HCT116 (cell line): ENCODE measurements at regions not wholly inside any gene's neighbourhood (a gene's known extent, or its start where the extent isn't known, plus 50 kb on each side); places are given as distances from the start of the nearest gene placed in this dataset.

Source experiments
- ATAC-seq: fragments of 200-7000 bp; cut with Tn5 transposase; 2 replicates; pipeline ENCODE4 v1.9.1; 2020; ENCODE audit warnings: mild to moderate bottlenecking, moderate library complexity
- BruUV-seq: library from RNA; stranded (reverse); fragments of 400-500 nt; replicated peaks from 2 replicates; lab custom pipeline; 2021; lab: Mats Ljungman, UMichigan
- CTCF ChIA-PET: fragments of 300-600 bp; sonication (Branson Sonifier 250); formaldehyde crosslinking; loops from one replicate; lab custom pipeline; 2021; ENCODE audit warnings: antibody characterized with exemption; lab: Charles Lee
- POLR2A ChIA-PET: fragments of 300-600, 350-600 bp; sonication (Branson Sonifier 250); formaldehyde crosslinking; loops from one replicate; lab custom pipeline; 2021; ENCODE audit warnings: antibody characterized with exemption; lab: Charles Lee
- RAD21 ChIA-PET, 2 experiments: fragments of 300-600 bp; sonication (Branson Sonifier 250); formaldehyde crosslinking; loops; one replicate each; lab custom pipeline; 2023; ENCODE audit warnings: low total read pairs in 2 of 2; ENCODE audit not compliant: uncharacterized antibody in 2 of 2, unreplicated experiment in 2 of 2, low non-redundant PET in 1 of 2; lab: Charles Lee
- DNase-seq: peaks from one replicate; pipeline ENCODE4 v3.0.0-alpha.2; 2010; ENCODE audit warnings: low read depth, low spot score
- H2AFZ ChIP-seq: fragments of 200-600 bp; shearing (Covaris generic), sonication (generic); 2 replicates; pipeline ENCODE4 v1.6.1; 2017; ENCODE audit warnings: low read depth, mixed run types, mixed read lengths, antibody characterized with exemption, low read length; ENCODE audit not compliant: poor library complexity, severe bottlenecking
- H3K27ac ChIP-seq: 2 replicates; pipeline ENCODE4 v1.5.1; 2012; ENCODE audit warnings: low read depth, low read length
- H3K27me3 ChIP-seq: fragments of 200-600 bp; sonication (generic); 2 replicates; pipeline ENCODE4 v1.6.1; 2016; ENCODE audit warnings: mixed run types, low read length, mixed read lengths; ENCODE audit not compliant: insufficient read depth
- H3K36me3 ChIP-seq, 2 experiments: fragments of 200-500 bp in 1 of 2; fragments of 200-600 bp in 1 of 2; sonication (Bioruptor generic) in 1 of 2; sonication (generic) in 1 of 2; 2 replicates each; pipeline versions ENCODE4 v1.5.1 to v1.6.1; 2014 to 2016; ENCODE audit warnings: low read length in 2 of 2, inconsistent platforms in 1 of 2, mixed read lengths in 1 of 2, mixed run types in 1 of 2; ENCODE audit not compliant: insufficient read depth in 2 of 2, control insufficient read depth in 1 of 2
- H3K4me1 ChIP-seq, 2 experiments: fragments of 200-600 bp in 1 of 2; sonication (generic) in 1 of 2; 2 replicates each; pipeline versions ENCODE4 v1.5.1 to v1.6.1; 2012 to 2017; ENCODE audit warnings: low read length in 2 of 2, inconsistent platforms in 1 of 2, mild to moderate bottlenecking in 1 of 2, mixed read lengths in 1 of 2, mixed run types in 1 of 2, moderate library complexity in 1 of 2; ENCODE audit not compliant: insufficient read depth in 2 of 2, control insufficient read depth in 1 of 2
- H3K4me2 ChIP-seq: fragments of 200-600 bp; sonication (generic); 2 replicates; pipeline ENCODE4 v1.6.1; 2017; ENCODE audit warnings: mixed run types, low read length, mixed read lengths
- H3K4me3 ChIP-seq, 2 experiments: fragments of 200-600 bp in 1 of 2; sonication (generic) in 1 of 2; replicated peaks in 1 of 2; 2 replicates each; pipeline ENCODE4 v1.5.1; 2011 to 2016; ENCODE audit warnings: low read length in 2 of 2, control low read depth in 1 of 2, low read depth in 1 of 2, mild to moderate bottlenecking in 1 of 2, mixed read lengths in 1 of 2, mixed run types in 1 of 2
- H3K79me2 ChIP-seq: fragments of 200-600 bp; sonication (generic); 2 replicates; pipeline ENCODE4 v1.6.1; 2017; ENCODE audit warnings: mild to moderate bottlenecking, mixed run types, low read length, moderate library complexity, mixed read lengths; ENCODE audit not compliant: insufficient read depth
- H3K9ac ChIP-seq: fragments of 200-600 bp; sonication (generic); 2 replicates; pipeline ENCODE4 v1.6.1; 2016; ENCODE audit warnings: low read length, mixed read lengths
- H3K9me2 ChIP-seq: fragments of 200-600 bp; sonication (generic), shearing (Covaris generic); 2 replicates; pipeline ENCODE4 v1.6.1; 2017; ENCODE audit warnings: mixed run types, mild to moderate bottlenecking, moderate library complexity; ENCODE audit not compliant: insufficient read depth
- H3K9me3 ChIP-seq, 2 experiments: fragments of 200-500 bp in 1 of 2; fragments of 200-600 bp in 1 of 2; sonication (Bioruptor generic) in 1 of 2; sonication (generic) in 1 of 2; 2 replicates each; pipeline ENCODE4 v1.6.1; 2014 to 2017; ENCODE audit warnings: low read length in 2 of 2, mixed read lengths in 2 of 2, inconsistent platforms in 1 of 2, low read depth in 1 of 2, mild to moderate bottlenecking in 1 of 2, mixed run types in 1 of 2, moderate library complexity in 1 of 2; ENCODE audit not compliant: control insufficient read depth in 1 of 2, insufficient read depth in 1 of 2
- H4K20me1 ChIP-seq: fragments of 200-600 bp; sonication (generic), shearing (Covaris generic); 2 replicates; pipeline ENCODE4 v1.6.1; 2017; ENCODE audit warnings: mixed run types, mild to moderate bottlenecking, moderate library complexity; ENCODE audit not compliant: insufficient read depth
- CEBPB ChIP-seq: IDR thresholded peaks from 2 replicates; pipeline ENCODE4 v1.6.1; 2012; ENCODE audit warnings: low read depth
- CTCF ChIP-seq, 3 experiments: fragments of 200-600 bp in 1 of 3; sonication (generic) in 1 of 3; IDR thresholded peaks in 2 of 3; conservative IDR thresholded peaks in 1 of 3; 2 replicates each; pipeline ENCODE4 v1.5.1; 2012 to 2017; ENCODE audit warnings: low read depth in 2 of 3, low read length in 2 of 3, antibody characterized with exemption in 1 of 3, borderline replicate concordance in 1 of 3, control low read depth in 1 of 3, mild to moderate bottlenecking in 1 of 3, mixed read lengths in 1 of 3, mixed run types in 1 of 3, moderate library complexity in 1 of 3; ENCODE audit not compliant: insufficient read depth in 1 of 3
- ELF1 ChIP-seq: IDR thresholded peaks from 2 replicates; pipeline ENCODE4 v1.6.1; 2012; ENCODE audit warnings: low read depth, borderline replicate concordance
- EZH2 ChIP-seq: fragments of 200-600 bp; sonication (generic); IDR thresholded peaks from 2 replicates; pipeline ENCODE4 v1.6.1; 2017; ENCODE audit warnings: antibody characterized with exemption, mixed run types
- EZH2phosphoT487 ChIP-seq: fragments of 200-600 bp; IDR thresholded peaks from 2 replicates; pipeline ENCODE4 v1.6.1; 2018; ENCODE audit warnings: antibody characterized with exemption, borderline replicate concordance
- FOSL1 ChIP-seq: IDR thresholded peaks from 2 replicates; pipeline ENCODE4 v1.6.1; 2012; ENCODE audit warnings: low read depth
- JUND ChIP-seq: IDR thresholded peaks from 2 replicates; pipeline ENCODE4 v1.6.1; 2012
- MAX ChIP-seq: IDR thresholded peaks from 2 replicates; pipeline ENCODE4 v1.6.1; 2012
- POLR2A ChIP-seq: IDR thresholded peaks from 2 replicates; pipeline ENCODE4 v1.7.0; 2011; ENCODE audit warnings: borderline replicate concordance; ENCODE audit not compliant: insufficient read depth, insufficient read length; ENCODE audit errors: extremely low read depth
- POLR2AphosphoS5 ChIP-seq: IDR thresholded peaks from 2 replicates; pipeline ENCODE4 v1.6.1; 2011; ENCODE audit warnings: mild to moderate bottlenecking, low read depth, low read length, moderate library complexity
- RAD21 ChIP-seq: IDR thresholded peaks from 2 replicates; pipeline ENCODE4 v1.6.1; 2012; ENCODE audit warnings: low read depth, mild to moderate bottlenecking
- SP1 ChIP-seq: IDR thresholded peaks from 2 replicates; pipeline ENCODE4 v1.6.1; 2012; ENCODE audit warnings: low read depth
- SRF ChIP-seq: IDR thresholded peaks from 2 replicates; pipeline ENCODE4 v1.6.1; 2012; ENCODE audit warnings: low read depth
- TCF7L2 ChIP-seq: IDR thresholded peaks from 2 replicates; pipeline ENCODE4 v1.7.0; 2011; ENCODE audit warnings: borderline replicate concordance, inconsistent platforms; ENCODE audit not compliant: insufficient read depth, insufficient read length; ENCODE audit errors: extremely low read depth
- YY1 ChIP-seq: IDR thresholded peaks from 2 replicates; pipeline ENCODE4 v1.6.1; 2011; ENCODE audit warnings: low read length, low read depth, moderate library complexity, mild to moderate bottlenecking; ENCODE audit not compliant: insufficient replicate concordance; ENCODE audit errors: extremely low read depth
- ZBTB33 ChIP-seq: IDR thresholded peaks from 2 replicates; pipeline ENCODE4 v1.6.1; 2011; ENCODE audit warnings: mild to moderate bottlenecking, low read length, moderate library complexity; ENCODE audit not compliant: insufficient replicate concordance; ENCODE audit errors: extremely low read depth
- ZNF274 ChIP-seq: fragments of 200-500 bp; sonication (Bioruptor generic); IDR thresholded peaks from 2 replicates; pipeline ENCODE4 v1.6.1; 2014; ENCODE audit warnings: mild to moderate bottlenecking, low read depth, low read length, inconsistent platforms
- intact Hi-C: fragments of 100-400 bp; cut with micrococcal nuclease; formaldehyde crosslinking; loops from 2 replicates; pipeline ENCODE4 v1.10.0; 2022
- TF ChIP-seq, protein P1 (sequence below): IDR thresholded peaks from 2 replicates; pipeline ENCODE4 v1.6.1; 2012

DNA sequence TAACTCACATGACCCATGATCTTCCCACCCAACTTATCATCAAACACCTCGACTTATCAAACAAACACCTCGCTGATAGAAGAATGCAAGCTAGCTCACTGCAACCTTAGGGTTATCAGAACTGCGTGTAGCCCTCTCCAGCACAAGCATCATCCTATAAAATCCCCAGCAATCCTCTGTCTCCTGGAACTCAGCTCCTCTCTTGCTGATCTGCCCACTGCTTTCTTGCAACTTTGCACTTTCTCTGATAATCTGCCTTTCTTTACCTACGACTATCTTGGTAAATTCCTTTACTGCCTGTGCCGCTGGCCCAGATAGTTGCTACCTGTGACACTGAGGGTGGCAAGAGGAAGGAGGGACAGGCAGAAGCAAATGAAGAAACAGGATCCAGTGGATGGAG lies 210.9 kb downstream of the ACTR3B start:
- TF ChIP-seq ZNF274: no peak
- TF ChIP-seq ELF1: no peak
- no peak for TF ChIP-seq CEBPB
- no peak for TF ChIP-seq SRF
- no peak for TF ChIP-seq JUND
- no peak for TF ChIP-seq POLR2AphosphoS5
- TF ChIP-seq RAD21: no peak
- TF ChIP-seq EZH2phosphoT487: no peak
- no peak for TF ChIP-seq TCF7L2
- TF ChIP-seq, protein P1, sequence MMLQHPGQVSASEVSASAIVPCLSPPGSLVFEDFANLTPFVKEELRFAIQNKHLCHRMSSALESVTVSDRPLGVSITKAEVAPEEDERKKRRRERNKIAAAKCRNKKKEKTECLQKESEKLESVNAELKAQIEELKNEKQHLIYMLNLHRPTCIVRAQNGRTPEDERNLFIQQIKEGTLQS: no peak
- TF ChIP-seq CTCF (IDR thresholded peaks at IDR 0.05 in 2 of 3, conservative IDR thresholded peaks at IDR 0.05 in 1 of 3; ENCODE audit: borderline replicate concordance in 1 of 3, insufficient read depth in 1 of 3, low read depth in 2 of 3, low read length in 2 of 3): no peak
- TF ChIP-seq ZBTB33: no peak
- TF ChIP-seq FOSL1: no peak
- no peak for TF ChIP-seq EZH2
- TF ChIP-seq MAX: no peak
- TF ChIP-seq POLR2A: no peak
- no peak for TF ChIP-seq SP1
- TF ChIP-seq YY1: no peak
- no peaks in the 10 kb centered on the region for H3K9me3 ChIP-seq
- POLR2A ChIA-PET: no interaction called here

More for the DNA sequence above, 210.9 kb downstream of the ACTR3B start:
- 0 out of 2 replicates have a peak, but pooled peaks cover 14% of the 10 kb centered on the region for H3K27me3 ChIP-seq
- no peaks in the 10 kb centered on the region for H4K20me1 ChIP-seq
- no peak for ATAC-seq
- intact Hi-C loops: no loop called here
- H3K4me1 ChIP-seq: no peaks in the 10 kb centered on the region
- no peak overlapping the region for H3K9ac ChIP-seq
- ChIA-PET CTCF (no interaction called here), RAD21 (no interaction called here)
- no peak overlapping the region for H3K4me3 ChIP-seq
- no peak overlapping the region for H2AFZ ChIP-seq
- no peaks in the 10 kb centered on the region for H3K36me3 ChIP-seq
- H3K4me2 ChIP-seq: no peak overlapping the region
- no peaks in the 10 kb centered on the region for H3K9me2 ChIP-seq
- H3K27ac ChIP-seq: no peak overlapping the region
- BruUV-seq: no TSS peak
- H3K79me2 ChIP-seq: no peaks in the 10 kb centered on the region
- DNase-seq: no peak
